ENCODE measurements at regions not wholly inside any gene's neighbourhood (a gene's known extent, or its start where the extent isn't known, plus 50 kb on each side); places are given as distances from the start of the nearest gene placed in this dataset.

GRCh38 chr21:28810826-28811524 lies 181.7 kb downstream of the LTN1 start:
- TF ChIP-seq HMGA2 (CRISPR knock-in tag; IDR thresholded peaks at IDR 0.05) = no peak
- no peak for TF ChIP-seq ATF1 (CRISPR knock-in tag; IDR thresholded peaks at IDR 0.05)
- no peak for TF ChIP-seq CTCF (IDR thresholded peaks at IDR 0.05)
- TF ChIP-seq SP1 (CRISPR knock-in tag; conservative IDR thresholded peaks at IDR 0.05) = no peak
- no peak for TF ChIP-seq FOXP1 (CRISPR knock-in tag; IDR thresholded peaks at IDR 0.05; ENCODE audit: borderline replicate concordance)
- TF ChIP-seq JUN (CRISPR knock-in tag; IDR thresholded peaks at IDR 0.05) = no peak
- no peak for TF ChIP-seq ETV6 (CRISPR knock-in tag; IDR thresholded peaks at IDR 0.05)
